Stomach smooth muscle (tissue), 2 donors: ENCODE measurements at regions not wholly inside any gene's neighbourhood (a gene's known extent, or its start where the extent isn't known, plus 50 kb on each side); places are given as distances from the start of the nearest gene placed in this dataset.
A peak's percentile ranks its signal among the peaks of the same experiment; 100 is the strongest.

Experiments used
- H3K27ac ChIP-seq: one replicate; pipeline ENCODE4 v1.7.0; 2013; ENCODE audit warnings: mild to moderate bottlenecking, low read length, inconsistent platforms
- H3K27me3 ChIP-seq, 2 donors: one replicate each; pipeline ENCODE4 v1.7.0; 2013; ENCODE audit warnings: low read length in 2 of 2; ENCODE audit not compliant: insufficient read depth in 2 of 2, control insufficient read depth in 1 of 2
- H3K36me3 ChIP-seq, 2 donors: one replicate each; pipeline ENCODE4 v1.7.0; 2013; ENCODE audit warnings: low read length in 2 of 2; ENCODE audit not compliant: control insufficient read depth in 2 of 2, insufficient read depth in 2 of 2
- H3K4me1 ChIP-seq: one replicate; pipeline ENCODE4 v1.7.0; 2013; ENCODE audit warnings: low read length; ENCODE audit not compliant: control insufficient read depth, insufficient read depth
- H3K4me3 ChIP-seq, 2 donors: one replicate each; pipeline ENCODE4 v1.7.0; 2013; ENCODE audit warnings: low read length in 2 of 2
- H3K9ac ChIP-seq, 2 donors: one replicate each; pipeline ENCODE4 v1.7.0; 2013; ENCODE audit warnings: low read length in 2 of 2, mild to moderate bottlenecking in 1 of 2
- H3K9me3 ChIP-seq, 2 donors: one replicate each; pipeline ENCODE4 v1.7.0; 2013; ENCODE audit warnings: low read length in 2 of 2; ENCODE audit not compliant: control insufficient read depth in 2 of 2
- donor health status: healthy.
- donor health status: Pancreatic carcinoma.

DNA sequence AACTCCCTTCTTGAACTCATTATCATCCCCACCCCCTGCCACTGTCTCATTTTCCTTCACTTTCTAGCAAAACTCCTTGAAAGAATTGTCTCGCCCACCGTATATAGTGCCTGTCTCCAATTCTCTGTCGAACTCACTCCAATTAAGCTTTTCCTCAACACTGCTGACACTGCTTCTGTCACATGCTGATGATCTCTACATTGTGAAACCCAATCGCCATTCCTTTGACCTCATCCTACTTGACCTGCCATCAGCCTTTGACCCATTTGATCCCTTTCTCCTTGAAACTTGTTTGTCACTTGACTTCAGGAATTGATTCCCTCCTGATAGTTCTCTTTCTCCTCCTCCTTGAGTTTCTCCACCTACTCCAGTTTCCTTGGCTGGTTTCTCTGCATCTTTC, 54.8 kb downstream of the CCDC71L start:
- Histone ChIP-seq H3K27me3 (no peaks in the 10 kb centered on the region), H3K36me3 (no peaks in the 10 kb centered on the region), H3K9ac (no peak overlapping the region), H3K4me1 (no peaks in the 10 kb centered on the region), H3K9me3 (no peaks in the 10 kb centered on the region), H3K27ac (no peak overlapping the region), H3K4me3 (no peak overlapping the region)

DNA sequence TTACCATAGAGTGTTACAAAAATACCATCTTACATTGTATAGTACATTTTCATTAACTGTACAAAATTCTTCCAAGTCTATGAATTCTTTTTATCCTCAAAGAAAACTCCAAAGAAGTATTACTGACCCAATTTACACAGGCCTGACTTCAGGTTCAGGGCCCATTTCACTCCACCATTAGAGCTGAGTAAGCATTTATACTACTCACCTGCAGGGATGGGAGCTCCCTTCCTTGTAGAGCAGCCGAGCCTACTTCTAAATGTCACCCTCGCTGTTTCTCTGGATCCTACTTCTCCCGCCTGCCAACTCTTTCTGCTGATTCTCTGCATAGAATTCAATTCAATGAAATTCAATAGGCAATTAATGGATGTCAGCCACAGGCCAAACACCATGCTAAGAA, 56.0 kb downstream of the CCDC71L start:
- no peak overlapping the region for H3K27ac ChIP-seq
- H3K9me3 ChIP-seq: no peaks in the 10 kb centered on the region
- no peak overlapping the region for H3K4me3 ChIP-seq
- H3K36me3 ChIP-seq: no peaks in the 10 kb centered on the region
- no peaks in the 10 kb centered on the region for H3K4me1 ChIP-seq
- no peak overlapping the region for H3K9ac ChIP-seq
- H3K27me3 ChIP-seq: no peaks in the 10 kb centered on the region

GRCh38 chr7:106604303-106604924, 56.5 kb downstream of the CCDC71L start:
- no peak overlapping the region for H3K9ac ChIP-seq
- no peak overlapping the region for H3K4me3 ChIP-seq
- H3K9me3 ChIP-seq: no peaks in the 10 kb centered on the region
- H3K27me3 ChIP-seq: no peaks in the 10 kb centered on the region
- no peaks in the 10 kb centered on the region for H3K36me3 ChIP-seq
- H3K27ac ChIP-seq: no peak overlapping the region
- H3K4me1 ChIP-seq: no peaks in the 10 kb centered on the region

- Histone ChIP-seq H3K9ac (no peak overlapping the region), H3K27me3 (no peaks in the 10 kb centered on the region), H3K4me3 (no peak overlapping the region), H3K36me3 (no peaks in the 10 kb centered on the region), H3K27ac (no peak overlapping the region), H3K9me3 (peaks cover 0 to 4% of the 10 kb centered on the region in 2 donors), H3K4me1 (no peaks in the 10 kb centered on the region)
Observed at GRCh38 chr7:106603346-106603745, 57.6 kb downstream of the CCDC71L start.

DNA sequence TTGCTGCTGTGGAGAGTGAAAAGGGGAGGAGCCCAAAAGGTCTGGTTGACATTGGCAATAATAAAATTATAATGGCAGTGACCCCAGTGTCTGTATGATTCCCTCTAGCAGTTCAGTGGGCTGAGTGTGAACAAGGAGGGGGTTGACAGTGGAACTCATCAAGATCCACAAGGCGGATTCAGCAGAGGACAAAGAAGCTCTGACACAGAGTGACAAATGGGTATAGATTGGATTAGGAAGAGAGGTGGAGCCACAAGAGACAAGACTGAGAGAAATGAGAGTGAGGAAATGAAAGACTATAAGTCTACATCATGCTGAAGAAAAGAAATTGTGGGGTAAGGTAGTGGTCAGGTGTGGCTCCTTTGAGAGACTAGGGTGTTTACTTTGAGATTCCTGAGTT, 58.9 kb downstream of the CCDC71L start:
- Histone ChIP-seq H3K36me3 (no peaks in the 10 kb centered on the region), H3K27ac (no peak overlapping the region), H3K9me3 (peaks cover 0 to 4% of the 10 kb centered on the region in 2 donors), H3K27me3 (no peaks in the 10 kb centered on the region), H3K9ac (no peak overlapping the region), H3K4me3 (no peak overlapping the region), H3K4me1 (no peaks in the 10 kb centered on the region)

DNA sequence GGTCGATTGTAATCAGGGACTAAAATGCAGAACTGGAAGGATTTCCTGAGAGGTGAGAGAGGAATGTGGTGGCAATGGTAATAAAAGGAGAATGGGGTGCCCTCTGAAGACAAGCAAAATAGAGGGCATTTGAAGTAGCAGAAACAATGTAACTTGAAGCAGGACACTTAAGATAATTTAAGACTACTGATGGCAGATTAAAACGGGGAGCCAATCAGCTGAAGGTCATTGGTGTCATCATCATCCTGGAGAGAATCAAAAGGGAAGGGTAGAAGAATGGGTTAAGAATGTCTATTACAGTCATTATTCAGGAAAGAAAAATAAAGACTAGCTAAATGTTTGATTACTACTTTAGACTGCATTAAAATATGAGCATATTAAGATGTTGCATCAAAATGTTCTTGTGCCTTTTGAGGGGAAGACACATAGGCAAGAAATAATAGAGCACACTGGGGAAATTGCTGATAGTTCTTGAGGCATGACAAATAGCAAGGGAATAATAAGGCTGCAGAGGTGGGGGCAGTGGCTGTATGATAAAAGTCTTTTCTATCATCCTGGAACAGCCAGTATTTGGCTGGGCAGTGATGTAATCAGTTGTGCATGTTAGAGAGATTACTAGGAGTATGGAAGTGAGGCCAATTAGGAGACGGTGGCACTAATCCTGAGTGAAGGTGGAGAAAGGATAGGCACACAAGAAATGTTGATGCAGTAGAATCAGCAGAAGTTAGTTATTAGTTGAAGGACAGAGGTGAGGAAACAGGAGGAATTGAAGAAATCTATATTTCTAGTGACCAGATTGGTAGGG, 60.2 kb downstream of the CCDC71L start:
- Histone ChIP-seq H3K4me3 (no peak overlapping the region), H3K27ac (no peak overlapping the region), H3K27me3 (no peaks in the 10 kb centered on the region), H3K9me3 (peaks cover 0 to 4% of the 10 kb centered on the region in 2 donors), H3K4me1 (no peaks in the 10 kb centered on the region), H3K36me3 (no peaks in the 10 kb centered on the region), H3K9ac (no peak overlapping the region)

- no peak overlapping the region for H3K27ac ChIP-seq
- no peaks in the 10 kb centered on the region for H3K27me3 ChIP-seq
- peak overlapping the region in 1 of 2 donors; percentile 67 for H3K4me3 ChIP-seq
- no peaks in the 10 kb centered on the region for H3K4me1 ChIP-seq
- no peaks in the 10 kb centered on the region for H3K36me3 ChIP-seq
- no peak overlapping the region for H3K9ac ChIP-seq
- peaks cover 0 to 4% of the 10 kb centered on the region in 2 donors for H3K9me3 ChIP-seq
Observed at GRCh38 chr7:106599343-106599698, 61.6 kb downstream of the CCDC71L start.

GRCh38 chr7:106598663-106599342, 62.2 kb downstream of the CCDC71L start:
- Histone ChIP-seq H3K4me1 (no peaks in the 10 kb centered on the region), H3K9ac (no peak overlapping the region), H3K27me3 (no peaks in the 10 kb centered on the region), H3K27ac (no peak overlapping the region), H3K4me3 (peak overlapping the region; percentile 47 to 67), H3K36me3 (no peaks in the 10 kb centered on the region), H3K9me3 (peaks cover 0 to 4% of the 10 kb centered on the region in 2 donors)

DNA sequence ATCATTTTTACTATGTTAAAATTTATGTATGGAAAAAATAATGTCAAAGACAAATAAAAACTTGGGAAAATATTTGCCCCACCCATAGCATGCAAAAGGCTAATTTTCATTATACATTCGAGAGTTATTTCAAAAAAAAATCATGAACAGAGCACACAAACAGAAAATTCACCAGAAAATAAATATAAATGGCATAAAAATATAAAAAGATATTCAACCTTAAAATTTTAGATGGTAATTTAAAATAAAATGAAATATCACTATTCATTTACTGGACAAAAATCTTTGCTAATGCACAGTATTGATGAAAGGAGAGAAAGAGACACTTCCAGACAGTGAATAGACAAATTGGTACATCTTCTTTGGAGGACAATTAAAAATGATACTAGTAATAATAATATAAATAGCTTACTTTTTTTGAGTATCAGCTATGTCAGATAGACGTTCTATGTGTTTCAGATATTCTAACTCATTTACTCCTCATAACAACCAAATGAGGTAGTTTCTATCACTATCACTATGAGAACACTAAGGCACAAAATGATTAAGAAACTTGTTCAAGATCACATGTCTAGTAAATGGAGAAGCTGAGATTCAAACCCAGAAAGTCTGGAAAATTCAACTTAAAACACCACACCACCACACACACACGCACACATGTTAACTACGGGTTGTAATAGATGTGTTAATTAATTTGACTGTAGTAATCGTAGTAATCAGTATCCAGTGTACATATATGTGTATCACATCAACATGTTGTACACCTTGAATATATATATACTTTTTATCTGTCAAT, 63.0 kb downstream of the CCDC71L start:
- Histone ChIP-seq H3K4me1 (no peaks in the 10 kb centered on the region), H3K27ac (no peak overlapping the region), H3K4me3 (no peak overlapping the region), H3K36me3 (no peaks in the 10 kb centered on the region), H3K9ac (no peak overlapping the region), H3K27me3 (no peaks in the 10 kb centered on the region), H3K9me3 (peaks cover 0 to 4% of the 10 kb centered on the region in 2 donors)

DNA sequence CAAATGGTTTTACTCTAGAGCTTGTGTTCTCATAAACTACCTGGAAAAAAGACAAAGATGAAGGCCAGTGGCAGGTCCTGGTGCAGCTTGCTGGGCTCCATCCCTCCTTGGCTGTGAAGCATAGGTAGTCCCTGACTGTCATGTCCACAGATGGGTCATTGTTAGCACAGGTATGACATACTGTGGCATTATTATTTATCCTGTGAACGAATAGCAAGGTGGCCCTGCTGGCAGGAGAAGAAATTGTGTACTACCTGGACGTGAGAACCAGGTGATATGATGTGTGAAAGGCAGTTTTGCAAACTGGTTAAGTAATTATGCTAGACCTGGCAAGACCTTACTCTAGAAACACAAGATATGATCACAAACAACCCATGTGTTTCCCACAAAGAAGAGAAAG, 63.9 kb downstream of the CCDC71L start:
- Histone ChIP-seq H3K27me3 (no peaks in the 10 kb centered on the region), H3K9me3 (peaks cover 0 to 4% of the 10 kb centered on the region in 2 donors), H3K4me1 (no peaks in the 10 kb centered on the region), H3K27ac (no peak overlapping the region), H3K9ac (no peak overlapping the region), H3K4me3 (no peak overlapping the region), H3K36me3 (no peaks in the 10 kb centered on the region)
